NCI-H2107 treated with DMSO at 0.1 percent for 48 hours (cell line): ENCODE measurements at regions not wholly inside any gene's neighbourhood (a gene's known extent, or its start where the extent isn't known, plus 50 kb on each side); places are given as distances from the start of the nearest gene placed in this dataset.

Experiments used
- DNase-seq: peaks from one replicate; lab custom pipeline; 2025; ENCODE audit not compliant: unreplicated experiment; lab: John Stamatoyannopoulos, UW

- DNase-seq = peak; percentile 79
These were observed 255.5 kb downstream of the MAN2A1 start for GRCh38 chr5:109945097-109945678.

GRCh38 chr5:109945723-109946480 is 256.2 kb downstream of the MAN2A1 start:
- no peak for DNase-seq

- no peak for DNase-seq
These were observed 256.9 kb downstream of the MAN2A1 start for GRCh38 chr5:109946610-109947009.

- no peak for DNase-seq
These were observed 257.9 kb downstream of the MAN2A1 start for GRCh38 chr5:109947667-109948066.

- DNase-seq = no peak
These were observed 260.9 kb downstream of the MAN2A1 start for GRCh38 chr5:109950634-109951033.

- no peak for DNase-seq
These were observed 261.6 kb downstream of the MAN2A1 start for GRCh38 chr5:109951348-109951747.

GRCh38 chr5:109951758-109952157 is 262.0 kb downstream of the MAN2A1 start:
- DNase-seq = no peak

- no peak for DNase-seq
These were observed 264.0 kb downstream of the MAN2A1 start for GRCh38 chr5:109953761-109954160.

GRCh38 chr5:109956884-109957283 is 267.2 kb downstream of the MAN2A1 start:
- DNase-seq = no peak

GRCh38 chr5:109958082-109958481 is 268.4 kb downstream of the MAN2A1 start:
- DNase-seq = no peak

- DNase-seq = no peak
These were observed 269.9 kb downstream of the MAN2A1 start for GRCh38 chr5:109959652-109960051.

GRCh38 chr5:109961751-109962150 is 272.0 kb downstream of the MAN2A1 start:
- no peak for DNase-seq

GRCh38 chr5:109962882-109963603 is 273.3 kb downstream of the MAN2A1 start:
- no peak for DNase-seq

- no peak for DNase-seq
These were observed 274.4 kb downstream of the MAN2A1 start for GRCh38 chr5:109964136-109964535.

GRCh38 chr5:109965634-109966033 is 275.9 kb downstream of the MAN2A1 start:
- no peak for DNase-seq

- DNase-seq = no peak
These were observed 282.2 kb downstream of the MAN2A1 start for GRCh38 chr5:109971968-109972367.

- no peak for DNase-seq
These were observed 292.3 kb downstream of the MAN2A1 start for GRCh38 chr5:109981979-109982378.

- DNase-seq = no peak
These were observed 293.3 kb downstream of the MAN2A1 start for GRCh38 chr5:109982966-109983534.

GRCh38 chr5:109986726-109987125 is 297.0 kb downstream of the MAN2A1 start:
- DNase-seq = no peak

- DNase-seq = no peak
These were observed 297.6 kb downstream of the MAN2A1 start for GRCh38 chr5:109987355-109987754.

- no peak for DNase-seq
These were observed 298.2 kb downstream of the MAN2A1 start for GRCh38 chr5:109987970-109988369.

- DNase-seq = no peak
These were observed 299.4 kb downstream of the MAN2A1 start for GRCh38 chr5:109989161-109989560.
